SK-N-SH treated with all-trans-retinoic acid at 6 μM for 48 hours (cell line): ENCODE measurements at regions not wholly inside any gene's neighbourhood (a gene's known extent, or its start where the extent isn't known, plus 50 kb on each side); places are given as distances from the start of the nearest gene placed in this dataset.
A peak's percentile ranks its signal among the peaks of the same experiment; 100 is the strongest.
"Not testable (repeated sequence)": the region's sequence is repeated elsewhere in the genome, so short reads cannot be mapped to it uniquely, and the experiment has no call there.

Source experiments
- ATAC-seq: fragments of 200-7000 bp; cut with Tn5 transposase; 3 replicates; pipeline ENCODE4 v1.9.1; 2020; ENCODE audit warnings: mild to moderate bottlenecking, moderate library complexity
- ARNTL ChIP-seq: fragments of 450-650 bp; formaldehyde crosslinking; IDR thresholded peaks from 2 replicates; pipeline ENCODE4 v1.5.0; 2020; ENCODE audit warnings: low read depth, mild to moderate bottlenecking, moderate library complexity, borderline replicate concordance
- BACH2 ChIP-seq: fragments of 250-450 bp; sonication (Bioruptor Pico); IDR thresholded peaks from 2 replicates; pipeline ENCODE4 v1.9.0; 2021; ENCODE audit warnings: mild to moderate bottlenecking, borderline replicate concordance
- CREB5 ChIP-seq: fragments of 250-450 bp; sonication (Bioruptor Pico); IDR thresholded peaks from 2 replicates; pipeline ENCODE4 v1.5.1; 2020; ENCODE audit warnings: low read depth, mild to moderate bottlenecking, moderate library complexity
- CSDC2 ChIP-seq: fragments of 250-450 bp; sonication (Bioruptor Pico); IDR thresholded peaks from 2 replicates; pipeline ENCODE4 v1.5.0; 2020; ENCODE audit warnings: mild to moderate bottlenecking, moderate library complexity
- ESRRG ChIP-seq: fragments of 250-450 bp; sonication (Bioruptor Pico); IDR thresholded peaks from 2 replicates; pipeline ENCODE4 v1.6.1; 2021; ENCODE audit warnings: mild to moderate bottlenecking
- ISL1 ChIP-seq: fragments of 250-450 bp; sonication (Bioruptor Pico); IDR thresholded peaks from 2 replicates; pipeline ENCODE4 v2.1.2; 2022; ENCODE audit warnings: mild to moderate bottlenecking, moderate library complexity
- PPARA ChIP-seq: fragments of 250-450 bp; sonication (Bioruptor Pico); IDR thresholded peaks from 2 replicates; pipeline ENCODE4 v1.5.0; 2020; ENCODE audit warnings: mild to moderate bottlenecking, borderline replicate concordance
- RARB ChIP-seq: fragments of 250-450 bp; sonication (Bioruptor Pico); IDR thresholded peaks from 2 replicates; pipeline ENCODE4 v1.8.0; 2021; ENCODE audit warnings: mild to moderate bottlenecking, moderate library complexity
- SNAI2 ChIP-seq: fragments of 250-450 bp; sonication (Bioruptor Pico); IDR thresholded peaks from 2 replicates; pipeline ENCODE4 v1.5.0; 2020; ENCODE audit warnings: mild to moderate bottlenecking, moderate library complexity
- TCF4 ChIP-seq: fragments of 250-450 bp; sonication (Bioruptor Pico); IDR thresholded peaks from 2 replicates; pipeline ENCODE4 v1.8.0; 2021; ENCODE audit warnings: mild to moderate bottlenecking, moderate library complexity, borderline replicate concordance
- ZC3H10 ChIP-seq: fragments of 250-450 bp; sonication (Bioruptor Pico); IDR thresholded peaks from 2 replicates; pipeline ENCODE4 v1.5.1; 2021; ENCODE audit warnings: mild to moderate bottlenecking, moderate library complexity
- ZFP3 ChIP-seq: fragments of 250-450 bp; sonication (Bioruptor Pico); IDR thresholded peaks from 2 replicates; pipeline ENCODE4 v1.5.0; 2020; ENCODE audit warnings: mild to moderate bottlenecking, moderate library complexity
- ZNF70 ChIP-seq: fragments of 450-650 bp; formaldehyde crosslinking; IDR thresholded peaks from 2 replicates; pipeline ENCODE4 v1.5.0; 2020; ENCODE audit warnings: mild to moderate bottlenecking, moderate library complexity
- ZNF8 ChIP-seq: fragments of 450-650 bp; formaldehyde crosslinking; IDR thresholded peaks from 2 replicates; pipeline ENCODE4 v1.5.0; 2020; ENCODE audit warnings: mild to moderate bottlenecking, moderate library complexity
- TF ChIP-seq, protein P1 (sequence below): fragments of 250-450 bp; sonication (Bioruptor Pico); IDR thresholded peaks from 2 replicates; pipeline ENCODE4 v1.5.1; 2021; ENCODE audit warnings: mild to moderate bottlenecking, moderate library complexity
- TF ChIP-seq, protein P2 (sequence below): fragments of 250-450 bp; sonication (Bioruptor Pico); IDR thresholded peaks from 2 replicates; pipeline ENCODE4 v1.8.0; 2021; ENCODE audit warnings: low read depth, mild to moderate bottlenecking, moderate library complexity, borderline replicate concordance
- TF ChIP-seq, protein P3 (sequence below): fragments of 250-450 bp; sonication (Bioruptor Pico); IDR thresholded peaks from 2 replicates; pipeline ENCODE4 v1.8.0; 2020; ENCODE audit warnings: mild to moderate bottlenecking, moderate library complexity, borderline replicate concordance

DNA sequence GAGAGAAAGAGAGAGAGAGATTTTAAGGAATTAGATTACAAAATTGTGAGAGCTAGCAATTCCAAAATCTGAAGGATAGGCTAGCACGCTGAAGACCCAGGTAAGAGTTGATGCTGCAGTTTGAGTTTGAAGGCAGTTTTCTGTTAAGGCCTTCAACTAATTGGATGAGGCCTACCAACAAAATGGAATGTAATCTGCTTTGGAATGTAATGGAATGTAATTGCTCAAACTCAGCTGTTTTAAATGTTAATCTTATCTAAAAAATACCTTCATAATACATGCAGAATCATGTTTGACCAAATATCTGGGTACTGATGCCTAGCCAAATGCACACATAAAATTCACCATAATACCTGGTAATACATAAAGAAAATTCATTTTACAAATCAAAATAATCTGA lies 976.1 kb downstream of the LTN1 start:
- TF ChIP-seq SNAI2 (CRISPR knock-in tag) (no peak), ISL1 (CRISPR knock-in tag) (peak; percentile 21; the same call in 1 of the 2 replicates)
- ATAC-seq, result no peak

DNA sequence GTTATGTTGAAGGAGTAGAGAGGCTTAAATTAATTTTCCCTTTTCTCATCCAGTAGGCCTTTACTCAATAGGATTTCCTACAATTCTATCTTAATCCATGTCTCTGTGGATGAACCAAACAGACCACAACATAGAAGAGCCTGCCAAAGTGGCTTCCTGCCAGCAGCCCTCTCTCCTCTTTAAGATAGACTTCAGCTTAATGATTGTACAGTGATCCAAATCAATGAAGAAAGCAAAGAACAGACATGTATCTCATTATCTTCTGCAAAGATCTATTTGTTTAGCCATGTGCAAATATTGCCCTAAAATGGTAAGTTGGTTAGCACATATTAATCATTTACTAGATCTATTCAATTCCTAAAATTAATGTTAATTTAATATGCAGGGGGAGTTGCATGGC lies 979.6 kb downstream of the LTN1 start:
- TF ChIP-seq TCF4 (CRISPR knock-in tag), result peak; percentile 55; the same call in 1 of the 2 replicates
- ATAC-seq, result peak; percentile 89

- not testable (repeated sequence) for ATAC-seq
These were observed 980.7 kb downstream of the LTN1 start for GRCh38 chr21:28011970-28012369.

DNA sequence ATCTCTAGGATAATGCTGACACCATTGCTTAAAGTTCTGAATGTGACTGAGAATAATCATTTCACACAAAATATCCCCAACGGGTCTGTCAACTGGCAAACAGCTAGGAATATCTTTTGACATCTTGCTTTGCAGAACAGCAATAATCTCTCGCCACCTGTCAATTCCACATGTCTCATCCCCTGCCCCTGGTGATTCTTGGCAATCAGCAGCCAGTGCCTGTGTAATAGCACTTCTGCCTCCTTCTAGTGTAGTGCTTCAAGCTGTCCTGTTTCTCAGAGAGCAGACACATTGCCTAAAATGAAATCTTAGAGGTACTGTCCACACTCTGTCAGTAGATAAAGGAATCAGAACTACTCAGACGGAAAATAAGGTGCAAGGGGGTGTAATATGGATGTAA lies 984.4 kb downstream of the LTN1 start:
- not testable (repeated sequence) for ATAC-seq

- ATAC-seq, result not testable (repeated sequence)
These were observed 989.0 kb downstream of the LTN1 start for GRCh38 chr21:28003627-28004026.

DNA sequence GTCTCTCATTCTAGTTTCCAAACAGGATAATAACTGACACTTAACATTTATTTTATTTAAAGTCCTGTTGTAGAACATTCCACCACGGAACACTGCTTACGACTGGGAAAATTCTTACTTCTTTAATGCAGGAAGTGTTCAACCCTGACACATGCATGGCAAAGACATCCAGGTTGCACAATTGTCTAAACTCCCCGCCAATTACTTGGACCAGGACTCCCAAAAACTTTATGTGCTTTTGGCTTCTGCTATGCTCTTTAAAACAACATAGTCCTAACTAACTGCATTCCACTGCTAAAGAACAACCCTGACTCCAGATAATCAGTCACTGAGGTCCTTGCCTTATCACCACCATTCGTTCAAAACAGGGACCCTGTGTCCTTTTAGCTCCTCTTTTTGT lies 995.8 kb downstream of the LTN1 start:
- ATAC-seq, result not testable (repeated sequence)

- peak; percentile 59 for ATAC-seq
These were observed 1007.9 kb downstream of the LTN1 start for GRCh38 chr21:27984663-27985325.

DNA sequence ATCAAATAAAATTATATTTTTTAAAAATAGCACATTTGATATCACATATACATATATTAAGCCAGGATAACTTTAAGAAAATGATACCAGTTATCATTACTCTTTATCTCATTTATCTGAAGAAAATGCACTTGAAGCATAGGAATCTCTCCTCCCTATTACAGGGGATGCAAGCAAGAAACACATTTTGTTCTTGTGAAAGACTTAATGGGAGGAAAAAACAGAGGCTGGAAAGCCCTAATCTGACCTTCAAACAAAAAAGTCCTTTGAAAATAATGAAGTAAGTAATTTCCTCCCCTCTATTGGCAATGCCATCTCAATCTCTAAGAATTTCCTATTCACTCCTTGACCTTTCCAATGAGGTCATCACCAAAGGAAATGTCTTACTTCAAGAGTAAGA lies 1012.6 kb upstream of the ADAMTS5 start:
- ATAC-seq, result not testable (repeated sequence)

DNA sequence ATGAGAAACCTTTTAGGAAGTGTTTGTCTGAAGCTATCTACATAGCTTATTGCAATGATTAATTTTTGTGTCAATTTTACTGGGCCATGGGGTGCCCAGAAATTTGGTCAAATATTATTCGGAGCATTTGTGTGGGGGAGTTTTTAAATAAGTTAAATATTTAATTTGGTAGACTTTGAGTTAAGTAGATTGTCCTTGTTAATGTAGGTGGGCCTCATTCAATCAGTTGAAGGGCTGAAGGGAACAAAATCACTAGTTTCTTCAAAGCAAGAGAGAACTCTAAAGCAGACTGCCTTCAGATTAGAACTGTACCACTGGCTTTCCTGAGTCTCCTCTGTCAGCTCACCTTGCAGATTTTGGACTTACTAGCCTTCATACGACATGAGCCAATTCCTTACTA lies 1008.6 kb upstream of the ADAMTS5 start:
- TF ChIP-seq, protein P1, sequence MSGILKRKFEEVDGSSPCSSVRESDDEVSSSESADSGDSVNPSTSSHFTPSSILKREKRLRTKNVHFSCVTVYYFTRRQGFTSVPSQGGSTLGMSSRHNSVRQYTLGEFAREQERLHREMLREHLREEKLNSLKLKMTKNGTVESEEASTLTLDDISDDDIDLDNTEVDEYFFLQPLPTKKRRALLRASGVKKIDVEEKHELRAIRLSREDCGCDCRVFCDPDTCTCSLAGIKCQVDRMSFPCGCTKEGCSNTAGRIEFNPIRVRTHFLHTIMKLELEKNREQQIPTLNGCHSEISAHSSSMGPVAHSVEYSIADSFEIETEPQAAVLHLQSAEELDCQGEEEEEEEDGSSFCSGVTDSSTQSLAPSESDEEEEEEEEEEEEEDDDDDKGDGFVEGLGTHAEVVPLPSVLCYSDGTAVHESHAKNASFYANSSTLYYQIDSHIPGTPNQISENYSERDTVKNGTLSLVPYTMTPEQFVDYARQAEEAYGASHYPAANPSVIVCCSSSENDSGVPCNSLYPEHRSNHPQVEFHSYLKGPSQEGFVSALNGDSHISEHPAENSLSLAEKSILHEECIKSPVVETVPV (CRISPR knock-in tag), result no peak
- TF ChIP-seq ZNF8 (CRISPR knock-in tag) (no peak), ZFP3 (CRISPR knock-in tag) (no peak), ESRRG (CRISPR knock-in tag) (no peak), PPARA (CRISPR knock-in tag) (no peak), SNAI2 (CRISPR knock-in tag) (no peak), BACH2 (no peak), ARNTL (CRISPR knock-in tag) (no peak), ZNF70 (CRISPR knock-in tag) (no peak), CSDC2 (CRISPR knock-in tag) (no peak), TCF4 (CRISPR knock-in tag) (no peak), ZC3H10 (CRISPR knock-in tag) (no peak), ISL1 (CRISPR knock-in tag) (no peak), CREB5 (CRISPR knock-in tag) (no peak), RARB (CRISPR knock-in tag) (no peak)
- TF ChIP-seq, protein P2, sequence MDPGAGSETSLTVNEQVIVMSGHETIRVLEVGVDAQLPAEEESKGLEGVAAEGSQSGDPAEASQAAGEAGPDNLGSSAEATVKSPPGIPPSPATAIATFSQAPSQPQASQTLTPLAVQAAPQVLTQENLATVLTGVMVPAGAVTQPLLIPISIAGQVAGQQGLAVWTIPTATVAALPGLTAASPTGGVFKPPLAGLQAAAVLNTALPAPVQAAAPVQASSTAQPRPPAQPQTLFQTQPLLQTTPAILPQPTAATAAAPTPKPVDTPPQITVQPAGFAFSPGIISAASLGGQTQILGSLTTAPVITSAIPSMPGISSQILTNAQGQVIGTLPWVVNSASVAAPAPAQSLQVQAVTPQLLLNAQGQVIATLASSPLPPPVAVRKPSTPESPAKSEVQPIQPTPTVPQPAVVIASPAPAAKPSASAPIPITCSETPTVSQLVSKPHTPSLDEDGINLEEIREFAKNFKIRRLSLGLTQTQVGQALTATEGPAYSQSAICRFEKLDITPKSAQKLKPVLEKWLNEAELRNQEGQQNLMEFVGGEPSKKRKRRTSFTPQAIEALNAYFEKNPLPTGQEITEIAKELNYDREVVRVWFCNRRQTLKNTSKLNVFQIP (CRISPR knock-in tag), result no peak
- TF ChIP-seq, protein P3, sequence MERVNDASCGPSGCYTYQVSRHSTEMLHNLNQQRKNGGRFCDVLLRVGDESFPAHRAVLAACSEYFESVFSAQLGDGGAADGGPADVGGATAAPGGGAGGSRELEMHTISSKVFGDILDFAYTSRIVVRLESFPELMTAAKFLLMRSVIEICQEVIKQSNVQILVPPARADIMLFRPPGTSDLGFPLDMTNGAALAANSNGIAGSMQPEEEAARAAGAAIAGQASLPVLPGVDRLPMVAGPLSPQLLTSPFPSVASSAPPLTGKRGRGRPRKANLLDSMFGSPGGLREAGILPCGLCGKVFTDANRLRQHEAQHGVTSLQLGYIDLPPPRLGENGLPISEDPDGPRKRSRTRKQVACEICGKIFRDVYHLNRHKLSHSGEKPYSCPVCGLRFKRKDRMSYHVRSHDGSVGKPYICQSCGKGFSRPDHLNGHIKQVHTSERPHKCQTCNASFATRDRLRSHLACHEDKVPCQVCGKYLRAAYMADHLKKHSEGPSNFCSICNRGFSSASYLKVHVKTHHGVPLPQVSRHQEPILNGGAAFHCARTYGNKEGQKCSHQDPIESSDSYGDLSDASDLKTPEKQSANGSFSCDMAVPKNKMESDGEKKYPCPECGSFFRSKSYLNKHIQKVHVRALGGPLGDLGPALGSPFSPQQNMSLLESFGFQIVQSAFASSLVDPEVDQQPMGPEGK, result no peak
- no peak for ATAC-seq

DNA sequence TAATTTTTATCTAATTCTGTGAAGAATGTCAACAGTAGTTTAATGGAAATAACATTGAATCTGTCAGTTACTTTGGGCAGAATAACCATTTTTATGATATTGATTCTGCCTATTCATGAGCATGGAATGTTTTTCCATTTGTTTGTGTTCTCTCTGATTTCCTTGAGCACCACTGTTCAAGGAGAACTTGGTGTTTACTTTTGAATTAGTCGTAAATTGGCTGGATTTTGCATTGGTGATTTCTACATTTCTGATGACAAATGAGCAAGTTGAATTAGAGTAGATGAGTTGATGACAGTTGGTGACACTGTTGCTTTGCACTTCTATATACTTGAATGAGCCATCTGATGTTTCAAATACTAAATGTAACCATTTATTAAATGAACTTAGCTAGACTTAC lies 1007.3 kb upstream of the ADAMTS5 start:
- ATAC-seq, result not testable (repeated sequence)

GRCh38 chr21:27968240-27968639 lies 1001.4 kb upstream of the ADAMTS5 start:
- ATAC-seq, result not testable (repeated sequence)
